Rectal smooth muscle tissue (tissue), 1 donor: ENCODE measurements at regions not wholly inside any gene's neighbourhood (a gene's known extent, or its start where the extent isn't known, plus 50 kb on each side); places are given as distances from the start of the nearest gene placed in this dataset.

ENCODE experiments used
- H3K27ac ChIP-seq: one replicate; pipeline ENCODE4 v1.7.0; 2013; ENCODE audit warnings: low read depth, low read length, inconsistent platforms
- H3K27me3 ChIP-seq: one replicate; pipeline ENCODE4 v1.7.0; 2013; ENCODE audit warnings: low read length; ENCODE audit not compliant: control insufficient read depth, insufficient read depth
- H3K36me3 ChIP-seq: one replicate; pipeline ENCODE4 v1.7.0; 2013; ENCODE audit warnings: low read length; ENCODE audit not compliant: control insufficient read depth, insufficient read depth
- H3K4me1 ChIP-seq: one replicate; pipeline ENCODE4 v1.7.0; 2013; ENCODE audit warnings: low read length; ENCODE audit not compliant: control insufficient read depth, insufficient read depth
- H3K4me3 ChIP-seq: one replicate; pipeline ENCODE4 v1.7.0; 2013; ENCODE audit warnings: low read length
- H3K9ac ChIP-seq: one replicate; pipeline ENCODE4 v1.7.0; 2013; ENCODE audit warnings: low read length

DNA sequence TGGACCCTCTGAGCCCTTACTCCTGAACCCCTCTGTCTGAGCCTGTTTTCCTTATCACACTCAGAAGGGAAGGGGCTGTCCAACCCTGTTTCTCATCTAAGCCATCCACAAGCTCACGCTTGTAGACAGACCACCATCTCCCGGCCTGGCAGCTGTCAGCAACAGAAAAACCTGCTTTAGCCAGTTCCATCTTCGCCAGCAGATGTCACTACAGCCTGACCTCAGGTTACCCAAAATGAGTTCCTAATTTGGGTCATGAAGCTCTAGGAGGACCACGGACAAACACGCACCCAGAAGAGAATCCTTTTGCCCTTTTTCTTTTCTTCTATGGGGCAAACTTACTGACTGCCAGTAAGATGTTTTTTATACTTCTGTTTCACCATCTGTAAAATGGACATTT is 445.4 kb downstream of the BCOR start:
- H3K4me3 ChIP-seq: no peak overlapping the region
- no peak overlapping the region for H3K9ac ChIP-seq
- H3K36me3 ChIP-seq: no peaks in the 10 kb centered on the region
- H3K27ac ChIP-seq: no peak overlapping the region
- H3K4me1 ChIP-seq: no peaks in the 10 kb centered on the region
- peaks cover 2% of the 10 kb centered on the region for H3K27me3 ChIP-seq

DNA sequence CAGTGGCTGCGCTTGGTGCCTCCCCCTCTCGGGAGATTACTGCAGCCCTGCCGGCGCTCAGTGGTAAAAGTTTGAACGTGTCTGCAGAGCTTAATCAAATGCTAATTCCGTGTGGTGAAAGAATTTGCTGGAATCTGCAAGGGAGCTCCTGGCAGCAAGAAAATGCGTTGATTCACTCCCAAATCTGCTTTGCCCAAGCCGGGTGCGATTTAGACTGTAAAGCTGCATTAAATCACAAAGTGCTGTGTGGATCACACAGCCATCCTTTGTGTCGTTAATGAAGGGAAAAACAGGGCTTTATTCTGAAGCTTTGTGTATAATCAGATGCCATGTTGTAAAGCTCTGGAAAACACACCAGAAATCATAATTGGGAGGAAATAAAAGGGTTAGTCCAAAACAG is 444.1 kb downstream of the BCOR start:
- Histone ChIP-seq H3K27ac (no peak overlapping the region), H3K4me3 (no peak overlapping the region), H3K36me3 (no peaks in the 10 kb centered on the region), H3K4me1 (no peaks in the 10 kb centered on the region), H3K27me3 (peaks cover 2% of the 10 kb centered on the region), H3K9ac (no peak overlapping the region)

DNA sequence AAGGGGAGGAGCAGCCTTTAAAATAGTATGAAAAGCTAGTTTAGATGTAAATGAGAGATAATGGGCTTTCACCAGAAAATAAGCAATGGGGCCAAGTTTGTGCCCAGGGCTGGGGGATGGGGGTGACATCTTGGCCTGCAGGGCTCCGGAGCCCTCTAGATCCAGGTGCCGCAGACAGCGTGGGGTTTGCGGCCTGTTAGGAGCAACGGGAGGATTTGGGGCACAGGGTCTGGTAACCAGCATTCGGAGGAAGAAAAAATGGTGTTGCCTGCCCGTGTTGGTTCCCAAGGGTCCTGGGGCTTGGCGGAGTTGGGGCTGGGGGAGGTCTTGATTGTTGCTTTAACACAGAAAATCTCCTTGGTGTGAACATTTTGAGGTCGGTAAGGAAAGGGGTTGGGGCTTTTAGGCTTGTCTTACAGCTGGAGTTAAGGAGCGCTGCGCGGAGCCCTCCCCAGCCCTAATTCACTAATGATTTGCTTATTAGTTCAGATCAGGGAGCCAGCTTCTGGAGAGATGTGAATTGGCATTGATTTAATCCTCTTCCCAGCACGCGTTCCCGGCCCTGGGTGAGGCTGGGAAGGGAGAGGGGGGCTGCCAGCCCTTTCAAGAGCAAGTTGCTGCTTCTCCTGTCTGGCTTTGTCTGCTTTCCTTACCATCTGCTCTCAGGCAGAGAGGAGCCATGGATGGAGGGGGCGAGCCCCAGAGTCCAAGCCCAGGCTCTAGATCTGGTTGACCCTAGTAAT is 443.4 kb downstream of the BCOR start:
- no peaks in the 10 kb centered on the region for H3K36me3 ChIP-seq
- H3K9ac ChIP-seq: no peak overlapping the region
- H3K4me3 ChIP-seq: no peak overlapping the region
- no peak overlapping the region for H3K27ac ChIP-seq
- H3K4me1 ChIP-seq: no peaks in the 10 kb centered on the region
- H3K27me3 ChIP-seq: peaks cover 2% of the 10 kb centered on the region

DNA sequence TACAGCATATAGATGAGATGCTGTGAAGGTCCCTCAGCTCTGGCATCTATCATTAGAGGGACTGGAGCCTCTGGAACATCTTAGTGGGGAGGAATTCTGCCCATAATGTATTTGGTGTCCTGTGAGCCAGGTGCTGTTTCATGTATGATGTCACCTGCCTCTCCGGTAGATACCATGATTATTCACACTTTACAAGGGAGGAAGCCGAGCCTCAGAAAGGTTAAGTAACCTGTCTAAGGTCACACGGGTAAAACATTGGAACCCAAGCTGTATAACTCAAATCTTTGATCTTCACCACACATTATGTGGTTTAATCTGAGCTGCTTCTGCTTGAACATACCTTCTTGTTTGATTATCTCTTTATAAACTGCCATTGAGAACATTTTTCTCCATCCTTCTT is 442.8 kb downstream of the BCOR start:
- Histone ChIP-seq H3K4me1 (no peaks in the 10 kb centered on the region), H3K4me3 (no peak overlapping the region), H3K27ac (no peak overlapping the region), H3K9ac (no peak overlapping the region), H3K36me3 (no peaks in the 10 kb centered on the region), H3K27me3 (peaks cover 2% of the 10 kb centered on the region)

DNA sequence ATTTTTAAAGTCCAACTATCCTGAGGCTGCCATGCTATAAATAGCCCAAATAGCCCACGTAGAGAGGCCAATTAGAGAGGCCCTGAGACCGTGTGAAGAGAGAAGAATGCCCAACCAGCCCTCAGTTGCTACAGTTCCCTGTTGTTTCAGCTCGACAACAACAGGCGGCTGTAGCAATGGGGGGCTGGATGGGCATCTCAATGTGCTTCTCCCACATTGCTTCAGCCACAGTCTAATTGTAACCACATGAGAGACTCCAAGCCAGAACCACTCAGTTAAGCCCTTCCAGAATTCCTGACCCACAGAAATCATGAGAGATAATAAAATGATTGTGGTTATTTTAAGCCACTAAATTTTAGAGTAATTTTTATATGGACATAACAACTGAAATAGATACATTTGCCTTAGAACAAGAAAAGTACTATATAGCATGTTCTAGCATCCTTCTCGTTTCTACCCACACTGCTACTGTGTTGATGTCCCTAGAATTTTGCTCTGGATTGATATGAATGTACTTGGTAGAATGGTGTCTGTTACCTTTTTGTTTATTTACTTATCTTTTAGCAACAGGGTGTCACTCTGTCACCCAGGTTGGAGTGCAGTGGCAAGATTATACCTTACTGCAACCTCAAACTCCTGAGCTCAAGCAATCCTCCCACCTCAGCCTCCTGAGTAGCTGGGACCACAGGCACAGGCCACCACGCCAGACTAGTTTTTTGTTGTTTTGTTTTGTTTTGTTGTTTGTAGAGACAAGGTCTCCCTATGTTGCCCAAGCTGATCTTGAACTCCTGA is 436.4 kb downstream of the BCOR start:
- Histone ChIP-seq H3K4me3 (no peak overlapping the region), H3K27me3 (no peaks in the 10 kb centered on the region), H3K4me1 (no peaks in the 10 kb centered on the region), H3K36me3 (no peaks in the 10 kb centered on the region), H3K27ac (no peak overlapping the region), H3K9ac (no peak overlapping the region)

DNA sequence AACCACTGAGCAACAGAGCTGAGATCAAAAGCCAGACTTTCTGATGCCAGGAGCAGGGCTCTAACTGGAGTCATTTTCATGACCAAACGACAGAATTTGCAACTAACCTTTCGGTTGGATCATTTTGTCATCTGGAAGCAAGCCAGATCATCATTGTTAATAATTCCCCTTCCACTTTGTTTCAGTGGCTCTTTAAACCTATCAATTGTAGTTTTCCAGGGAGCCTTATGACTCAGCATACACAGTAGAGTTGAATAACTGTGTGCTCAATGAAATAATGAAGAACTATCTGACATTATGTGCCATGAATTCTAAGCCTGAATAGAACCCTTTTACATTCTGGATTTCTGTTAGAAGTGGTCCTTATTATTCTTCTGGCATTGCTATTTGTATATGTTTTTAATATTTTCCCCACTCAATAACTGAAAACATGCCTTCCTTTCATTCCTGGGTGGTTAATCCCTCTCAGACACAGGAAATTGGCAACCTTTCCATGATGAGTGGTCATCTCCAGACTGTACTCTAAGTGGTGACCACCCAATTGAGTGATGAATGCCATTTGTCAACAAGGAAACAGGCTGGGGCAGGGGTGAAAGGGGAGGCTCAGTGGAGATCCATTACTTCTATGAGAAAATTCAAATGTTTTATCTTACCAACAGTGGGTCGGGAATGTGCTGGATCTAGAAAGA is 431.8 kb downstream of the BCOR start:
- Histone ChIP-seq H3K27ac (no peak overlapping the region), H3K4me3 (no peak overlapping the region), H3K27me3 (no peaks in the 10 kb centered on the region), H3K4me1 (no peaks in the 10 kb centered on the region), H3K9ac (no peak overlapping the region), H3K36me3 (no peaks in the 10 kb centered on the region)

DNA sequence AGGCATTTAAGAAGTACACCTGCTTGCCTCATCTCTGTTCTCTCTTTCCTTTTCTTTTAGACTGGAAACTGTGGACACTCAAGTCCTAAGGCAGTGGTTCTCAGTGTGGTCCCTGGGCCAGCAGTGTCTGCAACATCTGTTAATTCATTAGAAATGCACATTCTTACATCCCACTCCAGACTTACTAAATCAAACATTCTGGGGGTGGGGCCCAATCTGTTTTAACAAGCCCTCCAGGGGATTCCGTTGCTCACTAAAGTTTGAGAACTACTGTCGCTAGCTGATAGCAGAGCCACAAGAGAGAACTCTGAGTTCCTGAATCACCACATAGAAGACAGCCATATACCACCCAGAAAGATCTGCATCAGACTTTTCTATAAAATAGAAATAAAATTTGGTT is 430.6 kb downstream of the BCOR start:
- H3K4me1 ChIP-seq: no peaks in the 10 kb centered on the region
- H3K36me3 ChIP-seq: no peaks in the 10 kb centered on the region
- no peaks in the 10 kb centered on the region for H3K27me3 ChIP-seq
- H3K4me3 ChIP-seq: no peak overlapping the region
- no peak overlapping the region for H3K9ac ChIP-seq
- no peak overlapping the region for H3K27ac ChIP-seq

DNA sequence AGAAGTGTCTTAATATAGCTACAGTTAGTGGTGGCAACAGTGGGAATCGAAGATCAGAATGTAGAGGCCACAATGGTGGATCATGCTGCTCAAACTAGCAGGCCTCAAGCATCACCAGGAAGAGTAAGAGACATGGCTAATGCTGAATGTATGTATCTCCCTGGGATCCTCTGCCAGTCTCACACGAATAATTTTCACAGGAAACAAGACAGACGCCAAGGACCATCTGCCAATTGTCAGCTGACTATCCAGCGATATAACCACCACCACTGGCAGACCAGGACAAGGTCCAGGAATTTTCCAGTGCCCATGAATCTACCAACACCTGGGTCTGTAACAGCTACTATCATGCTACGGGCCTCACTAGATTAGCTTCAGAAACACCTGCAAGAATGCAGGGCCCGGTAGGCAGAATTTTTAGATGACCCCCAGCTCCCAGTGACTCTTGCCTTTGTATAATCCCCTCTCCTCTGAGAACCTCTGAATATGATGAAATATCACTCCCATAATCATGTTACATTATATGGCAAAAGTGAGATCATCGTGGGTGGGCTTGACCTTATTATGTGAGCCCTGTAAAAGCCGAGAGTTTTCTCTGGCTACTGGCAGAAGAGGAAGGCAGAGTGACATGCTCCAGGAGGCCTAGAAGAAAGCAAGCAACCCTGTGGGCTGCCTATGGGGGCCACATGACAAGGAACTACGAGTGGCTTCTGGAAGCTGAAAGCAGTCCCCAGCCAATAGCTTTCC is 429.8 kb downstream of the BCOR start:
- H3K36me3 ChIP-seq: no peaks in the 10 kb centered on the region
- no peaks in the 10 kb centered on the region for H3K27me3 ChIP-seq
- no peaks in the 10 kb centered on the region for H3K4me1 ChIP-seq
- H3K27ac ChIP-seq: no peak overlapping the region
- H3K9ac ChIP-seq: no peak overlapping the region
- no peak overlapping the region for H3K4me3 ChIP-seq

DNA sequence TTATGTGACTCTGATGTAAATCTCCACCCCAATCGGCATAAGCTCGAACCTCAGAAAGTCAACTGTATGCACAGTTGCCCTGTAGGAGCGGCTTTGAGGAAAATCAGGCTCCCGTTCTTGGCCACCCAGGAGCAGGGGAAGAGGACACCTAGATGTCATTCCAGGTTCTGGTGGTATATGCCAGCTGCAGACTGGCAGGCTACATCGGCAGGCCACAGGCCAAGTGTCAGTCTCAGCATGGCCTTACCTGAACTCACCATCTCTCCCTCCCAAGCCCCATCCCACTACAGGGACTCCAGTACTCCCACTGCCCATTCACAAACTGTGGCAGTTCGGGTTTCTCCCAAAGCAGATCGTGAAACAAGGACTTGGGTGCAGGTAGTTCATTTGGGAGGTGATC is 428.1 kb downstream of the BCOR start:
- H3K27ac ChIP-seq: no peak overlapping the region
- H3K4me1 ChIP-seq: no peaks in the 10 kb centered on the region
- no peak overlapping the region for H3K9ac ChIP-seq
- no peaks in the 10 kb centered on the region for H3K27me3 ChIP-seq
- no peak overlapping the region for H3K4me3 ChIP-seq
- no peaks in the 10 kb centered on the region for H3K36me3 ChIP-seq

DNA sequence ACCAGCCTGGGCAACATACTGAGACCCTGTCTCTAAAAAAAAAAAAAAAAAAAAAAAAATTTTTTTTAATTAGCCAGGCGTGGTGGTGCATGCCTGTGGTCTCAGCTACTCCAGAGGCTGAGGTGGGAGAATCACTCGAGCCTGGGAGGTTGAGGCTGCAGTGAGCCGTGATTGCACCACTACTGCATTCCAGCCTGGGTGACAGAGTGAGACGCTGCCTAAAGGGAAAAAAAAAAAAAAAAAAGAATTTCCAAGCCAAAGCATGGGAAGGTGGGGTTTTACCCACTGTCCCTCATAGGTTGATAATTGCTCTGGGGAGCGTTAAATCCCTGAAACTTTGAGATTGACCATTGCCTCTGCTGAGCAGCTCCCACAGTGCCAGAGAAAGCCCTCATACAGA is 427.5 kb downstream of the BCOR start:
- H3K4me3 ChIP-seq: no peak overlapping the region
- no peaks in the 10 kb centered on the region for H3K36me3 ChIP-seq
- H3K9ac ChIP-seq: no peak overlapping the region
- no peak overlapping the region for H3K27ac ChIP-seq
- no peaks in the 10 kb centered on the region for H3K4me1 ChIP-seq
- H3K27me3 ChIP-seq: no peaks in the 10 kb centered on the region

DNA sequence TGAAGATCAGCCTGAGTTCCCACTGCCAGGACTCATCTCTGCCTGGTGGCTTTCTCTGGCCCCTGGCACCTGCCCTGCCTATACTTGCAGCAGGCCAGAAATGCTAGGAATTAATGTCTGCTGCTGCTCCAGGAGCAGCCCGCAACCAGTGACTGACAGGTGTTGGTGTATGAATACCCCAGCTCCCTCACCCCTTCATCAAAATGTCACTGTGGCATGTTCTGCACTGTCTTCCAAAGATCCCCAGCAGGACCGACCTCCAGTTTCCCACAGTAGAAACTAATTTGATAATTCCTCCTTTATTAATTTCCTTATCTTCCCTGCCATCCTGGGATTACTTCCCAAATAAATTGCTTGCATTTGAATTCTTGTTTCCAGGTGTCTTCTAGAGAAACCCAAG is 425.4 kb downstream of the BCOR start:
- Histone ChIP-seq H3K36me3 (no peaks in the 10 kb centered on the region), H3K4me1 (no peaks in the 10 kb centered on the region), H3K4me3 (no peak overlapping the region), H3K9ac (no peak overlapping the region), H3K27me3 (no peaks in the 10 kb centered on the region), H3K27ac (no peak overlapping the region)

DNA sequence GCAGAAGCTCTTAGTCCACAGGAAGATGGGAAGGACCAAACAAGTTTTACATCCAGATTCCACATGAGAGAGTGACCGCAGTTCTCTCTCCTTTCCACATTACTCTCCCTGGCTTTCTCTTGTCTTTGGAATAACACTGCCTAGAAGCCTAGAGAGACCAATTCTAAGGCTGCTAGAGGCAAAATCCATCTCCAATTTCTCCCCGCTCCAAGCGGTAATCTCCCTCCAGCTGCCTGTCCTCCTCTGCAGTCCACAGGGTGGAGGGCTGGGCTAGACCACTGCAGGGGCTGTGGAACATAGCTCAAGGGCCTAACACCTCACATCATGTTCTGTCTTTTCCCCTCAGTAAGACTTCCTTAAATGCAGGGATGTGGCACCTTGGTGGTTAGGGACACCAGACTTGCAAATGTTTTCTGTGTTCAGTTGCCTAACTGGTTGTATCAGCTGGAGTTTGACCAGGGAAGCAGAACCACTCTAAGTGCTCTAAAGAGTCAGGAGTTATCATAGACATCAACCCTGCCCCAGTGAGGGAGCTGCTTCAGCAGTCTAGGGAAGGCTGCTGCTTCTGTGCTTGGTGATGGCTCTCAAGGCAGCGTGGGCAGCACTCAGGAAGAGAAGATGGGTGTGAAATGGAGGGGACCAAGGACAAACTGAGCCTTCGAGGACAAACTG is 423.1 kb downstream of the BCOR start:
- no peak overlapping the region for H3K27ac ChIP-seq
- H3K9ac ChIP-seq: no peak overlapping the region
- no peaks in the 10 kb centered on the region for H3K36me3 ChIP-seq
- no peaks in the 10 kb centered on the region for H3K27me3 ChIP-seq
- no peak overlapping the region for H3K4me3 ChIP-seq
- no peaks in the 10 kb centered on the region for H3K4me1 ChIP-seq
